HG03159 (cell line): ENCODE measurements at regions not wholly inside any gene's neighbourhood (a gene's known extent, or its start where the extent isn't known, plus 50 kb on each side); places are given as distances from the start of the nearest gene placed in this dataset.
"Not testable (repeated sequence)": the region's sequence is repeated elsewhere in the genome, so short reads cannot be mapped to it uniquely, and the experiment has no call there.

Experiments used
- ATAC-seq: cut with Tn5 transposase; IDR thresholded peaks from one replicate; pipeline ENCODE4 v1.9.1; 2021; ENCODE audit warnings: mild to moderate bottlenecking, moderate library complexity; ENCODE audit not compliant: unreplicated experiment

DNA sequence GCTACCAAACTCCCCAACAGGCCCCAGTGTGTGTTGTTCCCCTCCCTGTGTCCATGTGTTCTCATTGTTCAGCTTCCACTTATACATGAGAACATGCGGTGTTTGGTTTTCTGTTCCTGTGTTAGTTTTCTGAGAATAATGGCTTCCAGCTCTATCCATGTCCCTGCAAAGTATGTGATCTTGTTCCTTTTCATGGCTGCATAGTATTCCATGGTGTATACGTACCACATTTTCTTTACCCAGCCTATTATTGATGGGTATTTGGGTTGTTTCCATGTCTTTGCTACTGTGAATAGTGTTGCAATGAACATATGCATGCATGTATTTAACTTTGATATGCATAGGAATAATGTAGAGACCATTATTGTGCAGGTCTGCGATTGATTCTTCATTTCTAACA lies 847.4 kb upstream of the ZEB2 start:
- not testable (repeated sequence) for ATAC-seq

GRCh38 chr2:145366341-145366740 lies 846.4 kb upstream of the ZEB2 start:
- no peak for ATAC-seq

DNA sequence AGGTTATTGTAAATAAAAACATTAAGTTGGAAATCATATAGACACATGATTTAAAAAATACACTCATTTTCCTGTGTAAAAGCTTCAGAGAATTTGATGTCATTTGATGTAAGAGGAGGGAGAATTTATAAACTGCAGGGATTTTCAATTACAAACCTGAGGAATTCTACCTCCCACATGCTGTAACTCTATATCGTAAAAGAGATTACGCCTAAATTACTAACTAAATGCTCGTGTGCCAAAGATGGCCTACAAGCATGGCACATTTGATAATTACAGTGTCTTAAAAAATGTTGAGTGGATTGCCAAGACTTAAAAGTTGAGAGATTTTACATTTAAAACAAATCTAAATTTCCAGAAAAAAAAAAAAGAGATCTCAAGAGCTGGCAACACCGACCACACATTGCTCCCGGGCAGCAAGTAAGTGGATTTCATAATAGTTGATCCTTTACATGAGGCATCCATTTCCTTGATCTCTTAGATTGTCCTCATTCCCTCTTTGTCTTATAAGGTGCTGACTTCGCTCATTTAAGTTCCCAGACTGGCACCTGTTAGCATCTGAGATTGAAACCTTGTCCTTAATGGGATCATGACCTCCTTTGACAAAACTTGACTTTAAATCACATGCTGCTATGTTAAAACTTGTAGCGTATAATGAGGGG lies 840.3 kb upstream of the ZEB2 start:
- ATAC-seq, result no peak

GRCh38 chr2:145359561-145359960 lies 839.6 kb upstream of the ZEB2 start:
- no peak for ATAC-seq

DNA sequence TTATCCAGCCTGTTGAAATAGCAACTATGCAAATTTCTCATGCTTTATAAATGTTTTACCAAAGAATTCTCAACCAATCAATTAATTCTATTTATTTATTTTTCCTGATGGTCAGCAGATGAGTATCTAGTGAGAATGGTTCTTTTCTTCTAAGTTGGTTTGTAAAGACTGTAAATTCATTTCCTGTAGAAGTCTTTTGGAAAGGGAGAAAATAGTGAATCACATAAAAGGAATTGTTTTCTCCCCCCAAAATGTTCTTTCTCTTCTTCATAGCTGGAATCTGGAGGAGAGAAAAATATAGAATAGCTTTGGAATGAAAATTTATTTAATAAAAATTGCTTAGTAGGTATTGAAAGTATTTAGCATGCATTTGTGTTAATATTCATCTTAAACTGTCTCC lies 836.1 kb upstream of the ZEB2 start:
- no peak for ATAC-seq

GRCh38 chr2:145352484-145352883 lies 832.6 kb upstream of the ZEB2 start:
- ATAC-seq, result no peak

GRCh38 chr2:145351864-145352425 lies 832.0 kb upstream of the ZEB2 start:
- no peak for ATAC-seq

GRCh38 chr2:145350011-145350410 lies 830.1 kb upstream of the ZEB2 start:
- no peak for ATAC-seq

DNA sequence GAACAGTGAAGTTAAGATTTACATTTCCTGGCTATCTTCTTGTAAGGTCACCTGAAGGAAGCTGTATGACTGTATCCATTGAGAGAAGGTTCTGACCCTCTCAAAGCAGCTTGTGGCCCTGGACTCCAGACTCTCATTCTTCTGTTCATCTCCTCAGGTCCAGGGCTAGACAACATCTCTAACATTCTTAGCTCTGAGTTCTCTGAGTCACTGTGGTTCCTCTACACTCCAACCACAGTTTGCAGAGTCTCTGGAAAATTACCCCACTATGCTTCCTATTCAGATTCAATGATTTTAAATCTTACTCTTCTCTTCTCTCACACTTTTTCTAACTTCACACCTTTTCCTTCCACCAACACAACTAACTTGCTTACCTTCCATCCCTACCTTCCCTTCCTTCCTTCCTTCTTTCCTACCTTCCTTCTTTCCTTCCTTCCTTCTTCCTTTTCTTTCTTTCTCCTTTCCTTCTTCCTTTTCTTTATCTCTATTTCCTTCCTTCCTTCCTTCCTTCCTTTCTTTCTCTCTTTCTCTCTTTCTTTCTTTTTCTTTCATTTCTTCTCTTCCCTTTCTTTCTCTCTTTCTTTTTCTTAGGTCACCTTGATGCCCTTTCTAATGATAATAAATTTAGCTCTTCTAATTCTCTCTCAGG lies 824.3 kb upstream of the ZEB2 start:
- ATAC-seq, result no peak

GRCh38 chr2:145343287-145343686 lies 823.4 kb upstream of the ZEB2 start:
- ATAC-seq, result no peak

- no peak for ATAC-seq
Observed at GRCh38 chr2:145341536-145341935, 821.6 kb upstream of the ZEB2 start.

DNA sequence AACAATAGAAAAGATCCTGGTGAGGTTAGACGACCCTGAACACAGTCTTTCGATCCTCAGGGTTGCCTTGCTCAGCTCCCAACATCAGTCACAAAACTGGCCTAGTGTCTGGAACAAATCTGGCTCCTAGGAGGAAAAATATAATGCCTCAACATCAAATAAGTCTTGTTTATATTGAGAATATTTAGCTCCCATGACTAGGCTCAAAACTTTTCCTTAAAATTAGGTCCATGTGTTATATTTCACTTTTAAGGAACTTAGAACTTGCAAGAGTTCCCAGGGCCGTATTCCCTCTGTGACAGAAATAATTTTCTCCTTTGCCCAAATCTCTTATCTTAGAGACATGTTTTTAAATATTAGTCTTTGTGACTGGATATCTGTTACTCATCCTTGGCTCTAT lies 819.7 kb upstream of the ZEB2 start:
- no peak for ATAC-seq

- ATAC-seq, result no peak
Observed at GRCh38 chr2:145332210-145332898, 812.4 kb upstream of the ZEB2 start.

DNA sequence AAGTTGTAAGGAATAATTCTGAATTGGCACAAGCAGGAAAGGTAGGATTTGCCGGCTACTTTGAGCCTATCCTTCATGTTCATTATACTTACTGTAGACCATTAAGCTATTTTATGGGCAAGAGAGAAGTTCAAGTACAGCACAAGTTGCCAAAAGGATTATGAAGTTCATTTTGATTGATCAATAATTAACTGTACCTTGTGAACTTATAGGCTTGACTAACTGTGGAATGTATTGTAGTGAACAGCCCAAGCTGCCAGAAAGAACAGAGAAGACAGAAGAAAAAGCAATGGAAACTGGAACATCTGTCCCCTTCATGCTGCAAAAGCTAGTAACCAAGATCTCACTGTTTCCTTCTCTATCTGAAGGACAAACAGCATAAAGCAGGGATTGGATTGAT lies 810.1 kb upstream of the ZEB2 start:
- no peak for ATAC-seq

DNA sequence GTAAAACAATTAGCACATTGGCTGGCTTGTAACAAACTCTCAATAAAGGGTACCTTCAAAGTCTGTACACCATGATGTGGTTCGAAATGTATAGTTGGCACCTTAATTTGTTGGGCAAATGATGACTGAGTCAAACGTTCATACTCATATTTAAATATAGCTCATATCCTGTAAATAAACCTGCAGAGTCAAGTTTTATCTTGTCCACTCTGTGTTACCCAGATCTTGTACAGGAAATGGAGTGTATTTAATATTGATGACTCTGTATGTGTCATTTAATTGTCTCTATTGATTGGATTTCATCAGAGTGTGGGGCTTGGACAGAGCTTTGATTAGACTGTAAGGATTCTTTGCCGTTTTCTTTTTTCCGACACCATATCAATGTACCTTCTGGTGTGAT lies 805.6 kb upstream of the ZEB2 start:
- ATAC-seq, result no peak

DNA sequence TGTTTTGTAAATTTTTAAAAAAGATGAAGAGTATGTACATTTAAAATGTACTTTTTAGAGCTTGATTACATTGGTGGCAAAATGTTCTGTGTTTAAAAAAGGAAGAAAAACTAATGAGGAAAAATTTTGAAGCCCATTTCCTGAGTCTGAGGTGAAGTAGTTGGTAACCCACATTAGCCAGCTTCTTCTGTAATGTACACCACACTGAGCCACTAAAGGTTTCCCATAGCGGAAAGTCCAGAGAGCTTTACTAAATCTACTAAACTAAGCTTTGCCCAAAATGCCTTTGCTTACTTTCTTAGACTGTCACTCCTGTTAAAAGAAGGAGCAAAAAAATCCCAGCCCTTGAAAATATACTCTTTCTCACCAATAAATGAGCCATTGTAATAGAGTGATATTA lies 804.8 kb upstream of the ZEB2 start:
- no peak for ATAC-seq

- ATAC-seq, result no peak
Observed at GRCh38 chr2:145323512-145323911, 803.6 kb upstream of the ZEB2 start.

DNA sequence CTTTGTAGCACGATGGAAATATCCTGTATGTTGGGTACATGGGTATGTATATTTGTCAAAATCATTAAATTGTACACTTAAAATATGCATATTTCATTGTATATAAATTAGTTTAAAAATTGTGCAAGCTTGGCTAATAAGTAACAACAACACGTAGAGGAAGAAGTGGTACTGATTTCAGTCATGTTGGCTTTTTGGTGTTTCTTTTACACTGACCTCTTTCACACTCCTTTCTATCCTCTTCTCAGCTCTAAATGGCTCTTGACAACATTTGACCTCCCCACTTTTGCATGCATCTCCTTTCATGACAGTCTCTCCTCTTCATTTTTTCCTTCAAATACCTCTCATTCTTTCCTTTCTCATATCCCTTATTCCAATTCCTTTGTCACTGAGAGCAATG lies 801.4 kb upstream of the ZEB2 start:
- no peak for ATAC-seq

GRCh38 chr2:145316496-145316895 lies 796.6 kb upstream of the ZEB2 start:
- no peak for ATAC-seq

- no peak for ATAC-seq
Observed at GRCh38 chr2:145315053-145315452, 795.1 kb upstream of the ZEB2 start.

DNA sequence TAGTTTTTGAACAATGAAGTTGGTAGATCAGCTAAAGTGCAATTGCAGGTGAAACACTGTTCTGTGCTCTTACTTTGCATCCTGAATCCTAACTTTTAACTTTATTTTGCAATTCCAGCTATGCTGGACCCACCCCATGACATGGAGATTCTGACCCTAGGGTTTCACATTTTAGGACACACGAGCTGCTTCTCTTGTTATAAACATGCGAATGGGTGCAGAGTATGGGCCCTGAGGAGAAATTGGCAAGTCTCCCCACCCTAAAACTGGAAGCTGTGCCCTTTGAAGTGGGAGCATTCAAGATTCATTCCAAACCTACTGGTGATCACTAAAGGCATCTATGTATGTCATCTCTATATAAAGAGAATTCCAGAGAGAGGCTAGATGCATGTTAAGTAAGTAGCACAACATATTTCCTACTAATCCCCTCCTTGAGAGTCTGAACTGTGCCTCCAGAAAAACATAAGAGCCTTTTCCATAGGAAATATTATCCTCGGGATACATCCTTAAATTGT lies 794.3 kb upstream of the ZEB2 start:
- ATAC-seq, result no peak

GRCh38 chr2:145305889-145306288 lies 786.0 kb upstream of the ZEB2 start:
- no peak for ATAC-seq
